Prostate gland (tissue), 2 donors: ENCODE measurements at regions not wholly inside any gene's neighbourhood (a gene's known extent, or its start where the extent isn't known, plus 50 kb on each side); places are given as distances from the start of the nearest gene placed in this dataset.

Experiments used
- POLR2A ChIP-seq: fragments of 450-650 bp; IDR thresholded peaks from one replicate; pipeline ENCODE4 v1.6.1; 2016; ENCODE audit warnings: antibody characterized with exemption, mild to moderate bottlenecking
- POLR2AphosphoS5 ChIP-seq: sonication (generic); formaldehyde crosslinking; IDR thresholded peaks from one replicate; pipeline ENCODE4 v1.6.1; 2017; ENCODE audit warnings: antibody characterized with exemption
- TF ChIP-seq, protein P1 (sequence below), 4 experiments: fragments of 200-600 bp in 2 of 4; fragments of 450-650 bp in 2 of 4; sonication (generic) in 2 of 4; IDR thresholded peaks; 1 replicate in 3 of 4; 2 replicates in 1 of 4; pipeline ENCODE4 v1.5.1; 2016 to 2019; ENCODE audit warnings: antibody characterized with exemption in 4 of 4, mild to moderate bottlenecking in 2 of 4, moderate library complexity in 2 of 4

DNA sequence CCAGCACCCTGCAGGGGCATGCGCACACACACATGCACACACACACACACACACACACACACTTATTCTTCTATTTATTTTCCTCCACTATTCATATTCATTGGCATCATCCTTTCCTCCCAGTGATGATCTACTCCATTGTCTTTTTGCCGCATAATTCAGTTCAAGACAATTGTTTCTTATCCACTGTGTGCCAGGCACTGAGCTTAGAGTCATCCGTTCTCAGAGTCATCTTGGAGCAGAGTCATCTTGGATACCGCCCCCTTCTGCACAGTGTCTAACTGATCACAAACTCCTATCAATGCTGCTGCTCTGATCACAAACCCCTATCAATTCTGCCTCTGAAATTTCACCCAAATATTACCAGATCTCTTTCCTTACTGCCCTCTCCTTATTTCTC, 102.8 kb upstream of the PROX1 start:
- TF ChIP-seq, protein P1, sequence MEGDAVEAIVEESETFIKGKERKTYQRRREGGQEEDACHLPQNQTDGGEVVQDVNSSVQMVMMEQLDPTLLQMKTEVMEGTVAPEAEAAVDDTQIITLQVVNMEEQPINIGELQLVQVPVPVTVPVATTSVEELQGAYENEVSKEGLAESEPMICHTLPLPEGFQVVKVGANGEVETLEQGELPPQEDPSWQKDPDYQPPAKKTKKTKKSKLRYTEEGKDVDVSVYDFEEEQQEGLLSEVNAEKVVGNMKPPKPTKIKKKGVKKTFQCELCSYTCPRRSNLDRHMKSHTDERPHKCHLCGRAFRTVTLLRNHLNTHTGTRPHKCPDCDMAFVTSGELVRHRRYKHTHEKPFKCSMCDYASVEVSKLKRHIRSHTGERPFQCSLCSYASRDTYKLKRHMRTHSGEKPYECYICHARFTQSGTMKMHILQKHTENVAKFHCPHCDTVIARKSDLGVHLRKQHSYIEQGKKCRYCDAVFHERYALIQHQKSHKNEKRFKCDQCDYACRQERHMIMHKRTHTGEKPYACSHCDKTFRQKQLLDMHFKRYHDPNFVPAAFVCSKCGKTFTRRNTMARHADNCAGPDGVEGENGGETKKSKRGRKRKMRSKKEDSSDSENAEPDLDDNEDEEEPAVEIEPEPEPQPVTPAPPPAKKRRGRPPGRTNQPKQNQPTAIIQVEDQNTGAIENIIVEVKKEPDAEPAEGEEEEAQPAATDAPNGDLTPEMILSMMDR (IDR thresholded peaks at IDR 0.05): no peak
- no peak for TF ChIP-seq POLR2A
- no peak for TF ChIP-seq POLR2AphosphoS5
